GM21786 (cell line): ENCODE measurements at regions not wholly inside any gene's neighbourhood (a gene's known extent, or its start where the extent isn't known, plus 50 kb on each side); places are given as distances from the start of the nearest gene placed in this dataset.

Experiments used
- ATAC-seq: cut with Tn5 transposase; IDR thresholded peaks from one replicate; pipeline ENCODE4 v1.9.1; 2021; ENCODE audit not compliant: unreplicated experiment

GRCh38 chr7:54955296-54955695 lies 63.5 kb upstream of the EGFR start:
- no peak for ATAC-seq

GRCh38 chr7:54955696-54956420 lies 63.0 kb upstream of the EGFR start:
- no peak for ATAC-seq

GRCh38 chr7:54956865-54957264 lies 62.0 kb upstream of the EGFR start:
- no peak for ATAC-seq

GRCh38 chr7:54960517-54960916 lies 58.3 kb upstream of the EGFR start:
- peak; percentile 61 for ATAC-seq

GRCh38 chr7:54961391-54961790 lies 57.4 kb upstream of the EGFR start:
- ATAC-seq, result no peak

GRCh38 chr7:54963155-54963554 lies 55.7 kb upstream of the EGFR start:
- no peak for ATAC-seq

- no peak for ATAC-seq
Measured at GRCh38 chr7:54964136-54964535, 54.7 kb upstream of the EGFR start.

- ATAC-seq, result no peak
Measured at GRCh38 chr7:54967377-54967776, 51.4 kb upstream of the EGFR start.

GRCh38 chr7:54968018-54968417 lies 50.8 kb upstream of the EGFR start:
- no peak for ATAC-seq
